Hepatocyte (in vitro differentiated cells): ENCODE measurements at regions not wholly inside any gene's neighbourhood (a gene's known extent, or its start where the extent isn't known, plus 50 kb on each side); places are given as distances from the start of the nearest gene placed in this dataset.
A peak's percentile ranks its signal among the peaks of the same experiment; 100 is the strongest.

Source experiments
- DNase-seq: peaks from one replicate; pipeline ENCODE4 v3.0.0-alpha.2; 2016; ENCODE audit warnings: low spot score
- H2AFZ ChIP-seq: fragments of 200-600 bp; sonication (generic); 2 replicates; pipeline ENCODE4 v1.6.0; 2016; ENCODE audit warnings: antibody characterized with exemption, mild to moderate bottlenecking
- H3K27ac ChIP-seq: fragments of 200-600 bp; sonication (generic); 2 replicates; pipeline ENCODE4 v1.5.1; 2016; ENCODE audit warnings: mild to moderate bottlenecking
- H3K27me3 ChIP-seq: fragments of 200-600 bp; sonication (generic); 2 replicates; pipeline ENCODE4 v1.6.1; 2016
- H3K36me3 ChIP-seq: fragments of 200-600 bp; sonication (generic); replicated peaks from 2 replicates; pipeline ENCODE4 v1.5.1; 2016; ENCODE audit warnings: low read depth; ENCODE audit not compliant: insufficient read depth
- H3K4me1 ChIP-seq: fragments of 200-600 bp; sonication (generic); 2 replicates; pipeline ENCODE4 v1.5.1; 2016; ENCODE audit warnings: mild to moderate bottlenecking, moderate library complexity; ENCODE audit not compliant: insufficient read depth
- H3K4me2 ChIP-seq: fragments of 200-600 bp; sonication (generic); 2 replicates; pipeline ENCODE4 v1.6.0; 2016
- H3K4me3 ChIP-seq: fragments of 200-600 bp; sonication (generic); 2 replicates; pipeline ENCODE4 v1.5.1; 2016; ENCODE audit warnings: mild to moderate bottlenecking
- H3K79me2 ChIP-seq: fragments of 200-600 bp; sonication (generic); 2 replicates; pipeline ENCODE4 v1.6.0; 2017; ENCODE audit warnings: mild to moderate bottlenecking
- H3K9me2 ChIP-seq: fragments of 200-600 bp; sonication (generic); replicated peaks from 2 replicates; pipeline ENCODE4 v1.6.0; 2017; ENCODE audit warnings: mild to moderate bottlenecking; ENCODE audit not compliant: insufficient read depth
- H3K9me3 ChIP-seq: fragments of 200-600 bp; sonication (generic); 2 replicates; pipeline ENCODE4 v1.5.1; 2016; ENCODE audit warnings: low read depth, mild to moderate bottlenecking
- H4K20me1 ChIP-seq: fragments of 200-600 bp; sonication (generic); 2 replicates; pipeline ENCODE4 v1.6.0; 2016; ENCODE audit warnings: mild to moderate bottlenecking; ENCODE audit not compliant: insufficient read depth, poor library complexity, severe bottlenecking
- CTCF ChIP-seq: fragments of 200-600 bp; sonication (generic); IDR thresholded peaks from 2 replicates; pipeline ENCODE4 v1.5.1; 2016; ENCODE audit warnings: antibody characterized with exemption, mild to moderate bottlenecking; ENCODE audit not compliant: poor library complexity
- EZH2 ChIP-seq: fragments of 200-600 bp; sonication (generic); IDR thresholded peaks from 2 replicates; pipeline ENCODE4 v1.6.1; 2016; ENCODE audit warnings: antibody characterized with exemption, mild to moderate bottlenecking, borderline replicate concordance
- EZH2phosphoT487 ChIP-seq: fragments of 200-600 bp; sonication (generic); IDR thresholded peaks from one replicate; pipeline ENCODE4 v1.6.1; 2018; ENCODE audit warnings: antibody characterized with exemption, mild to moderate bottlenecking, low read depth, moderate library complexity; ENCODE audit not compliant: unreplicated experiment, severe bottlenecking
- WGBS: methylation state at CpG from one replicate; pipeline ENCODE4 v1.1.6; 2016; ENCODE audit warnings: low lambda C conversion rate; ENCODE audit errors: missing lambda C conversion rate; 5-methylcytosine and 5-hydroxymethylcytosine counted together

GRCh38 chr5:114007678-114008077 lies 354.2 kb upstream of the KCNN2 start:
- Histone ChIP-seq H3K36me3 (no peaks in the 10 kb centered on the region), H4K20me1 (no peaks in the 10 kb centered on the region), H3K27me3 (no peaks in the 10 kb centered on the region), H3K4me2 (no peak overlapping the region), H3K9me2 (no peaks in the 10 kb centered on the region), H3K27ac (no peak overlapping the region), H3K4me1 (no peaks in the 10 kb centered on the region), H2AFZ (no peak overlapping the region), H3K9me3 (no peaks in the 10 kb centered on the region), H3K4me3 (no peak overlapping the region), H3K79me2 (no peaks in the 10 kb centered on the region)
- 76% methylated on average over 5 of the region's 5 CpGs for WGBS
- TF ChIP-seq EZH2phosphoT487 (no peak), EZH2 (no peak), CTCF (no peak)
- no peak for DNase-seq

GRCh38 chr5:114010362-114010761 lies 351.5 kb upstream of the KCNN2 start:
- H3K27ac ChIP-seq = no peak overlapping the region
- DNase-seq = peak; percentile 4
- no peaks in the 10 kb centered on the region for H3K4me1 ChIP-seq
- H3K9me3 ChIP-seq = no peaks in the 10 kb centered on the region
- no peaks in the 10 kb centered on the region for H3K9me2 ChIP-seq
- TF ChIP-seq CTCF = no peak
- TF ChIP-seq EZH2 = no peak
- no peak for TF ChIP-seq EZH2phosphoT487
- H4K20me1 ChIP-seq = no peaks in the 10 kb centered on the region
- no peaks in the 10 kb centered on the region for H3K79me2 ChIP-seq
- H3K4me3 ChIP-seq = no peak overlapping the region
- WGBS = 77% methylated on average over 2 of the region's 2 CpGs
- no peaks in the 10 kb centered on the region for H3K36me3 ChIP-seq
- no peak overlapping the region for H2AFZ ChIP-seq
- H3K4me2 ChIP-seq = no peak overlapping the region
- H3K27me3 ChIP-seq = no peaks in the 10 kb centered on the region

DNA sequence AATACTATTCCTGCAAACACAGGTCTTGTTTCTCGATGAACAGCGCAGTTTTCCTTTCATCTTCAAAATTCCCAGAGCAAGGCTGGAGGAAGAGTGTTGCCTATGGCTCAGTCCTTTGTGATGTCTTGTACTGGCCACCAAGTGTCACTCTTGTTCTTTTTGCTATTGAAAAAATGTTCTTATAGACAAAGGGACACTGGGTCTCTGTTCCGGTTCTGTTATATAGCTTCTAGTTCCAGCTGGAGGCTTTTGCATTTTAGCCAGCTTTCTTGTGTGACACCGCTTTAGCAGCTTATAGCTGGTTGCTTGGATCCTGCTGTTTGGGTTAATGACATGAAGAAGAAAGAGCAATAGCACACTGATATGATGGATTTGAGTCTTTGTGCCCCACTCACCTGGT lies 343.7 kb upstream of the KCNN2 start:
- DNase-seq = peak; percentile 18
- Histone ChIP-seq H3K79me2 (no peaks in the 10 kb centered on the region), H3K27me3 (no peaks in the 10 kb centered on the region), H3K36me3 (no peaks in the 10 kb centered on the region), H3K9me3 (no peaks in the 10 kb centered on the region), H3K4me1 (no peaks in the 10 kb centered on the region), H3K9me2 (no peaks in the 10 kb centered on the region), H3K4me3 (no peak overlapping the region), H2AFZ (no peak overlapping the region), H3K27ac (no peak overlapping the region), H3K4me2 (no peak overlapping the region), H4K20me1 (no peaks in the 10 kb centered on the region)
- 61% methylated on average over 4 of the region's 4 CpGs for WGBS
- TF ChIP-seq CTCF = peak; percentile 46
- no peak for TF ChIP-seq EZH2phosphoT487

DNA sequence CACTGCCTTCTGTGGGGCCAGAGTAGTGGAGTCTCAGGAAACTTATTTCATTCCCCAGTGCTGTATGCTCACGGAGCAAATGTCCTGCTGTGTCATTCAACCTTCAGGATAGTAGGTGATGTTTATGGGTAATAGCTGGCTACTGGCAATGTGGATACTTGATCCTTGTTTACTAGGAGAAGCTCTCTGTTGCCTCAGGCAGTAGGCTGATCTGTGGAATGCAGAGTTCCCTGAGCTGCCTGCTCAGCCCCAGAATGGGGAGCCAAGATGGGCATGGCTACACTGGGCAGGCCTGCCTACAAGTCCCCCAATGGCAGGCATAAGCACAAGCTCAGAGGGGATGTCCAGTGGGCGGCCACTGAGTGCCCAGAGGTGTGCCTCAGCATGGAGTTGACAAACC lies 323.1 kb upstream of the KCNN2 start:
- Histone ChIP-seq H3K4me1 (no peaks in the 10 kb centered on the region), H3K27me3 (no peaks in the 10 kb centered on the region), H3K79me2 (no peaks in the 10 kb centered on the region), H3K36me3 (no peaks in the 10 kb centered on the region), H4K20me1 (no peaks in the 10 kb centered on the region), H2AFZ (no peak overlapping the region), H3K4me3 (no peak overlapping the region), H3K27ac (no peak overlapping the region), H3K9me3 (no peaks in the 10 kb centered on the region), H3K4me2 (no peak overlapping the region), H3K9me2 (no peaks in the 10 kb centered on the region)
- WGBS = 59% methylated on average over 2 of the region's 2 CpGs
- DNase-seq = no peak
- TF ChIP-seq EZH2phosphoT487 = no peak
- TF ChIP-seq CTCF = no peak
- TF ChIP-seq EZH2 = no peak
